Suprapubic skin (tissue), 4 donors: ENCODE measurements at regions not wholly inside any gene's neighbourhood (a gene's known extent, or its start where the extent isn't known, plus 50 kb on each side); places are given as distances from the start of the nearest gene placed in this dataset.

Experiments
- CTCF ChIP-seq, 2 donors: fragments of 200-600 bp in 1 of 2; fragments of 450-650 bp in 1 of 2; sonication (generic) in 1 of 2; IDR thresholded peaks; one replicate each; pipeline ENCODE4 v1.5.1; 2016 to 2019; ENCODE audit warnings: antibody characterized with exemption in 2 of 2, mild to moderate bottlenecking in 1 of 2, moderate library complexity in 1 of 2
- EP300 ChIP-seq: sonication (generic); formaldehyde crosslinking; IDR thresholded peaks from one replicate; pipeline ENCODE4 v1.6.1; 2017; ENCODE audit warnings: antibody characterized with exemption
- POLR2A ChIP-seq, 2 donors: fragments of 450-650 bp; IDR thresholded peaks; one replicate each; pipeline ENCODE4 v1.6.1; 2017; ENCODE audit warnings: antibody characterized with exemption in 2 of 2, mild to moderate bottlenecking in 2 of 2, moderate library complexity in 2 of 2
- POLR2AphosphoS5 ChIP-seq, 3 donors: sonication (generic); formaldehyde crosslinking; IDR thresholded peaks; one replicate each; pipeline ENCODE4 v1.6.1; 2017; ENCODE audit warnings: antibody characterized with exemption in 3 of 3

DNA sequence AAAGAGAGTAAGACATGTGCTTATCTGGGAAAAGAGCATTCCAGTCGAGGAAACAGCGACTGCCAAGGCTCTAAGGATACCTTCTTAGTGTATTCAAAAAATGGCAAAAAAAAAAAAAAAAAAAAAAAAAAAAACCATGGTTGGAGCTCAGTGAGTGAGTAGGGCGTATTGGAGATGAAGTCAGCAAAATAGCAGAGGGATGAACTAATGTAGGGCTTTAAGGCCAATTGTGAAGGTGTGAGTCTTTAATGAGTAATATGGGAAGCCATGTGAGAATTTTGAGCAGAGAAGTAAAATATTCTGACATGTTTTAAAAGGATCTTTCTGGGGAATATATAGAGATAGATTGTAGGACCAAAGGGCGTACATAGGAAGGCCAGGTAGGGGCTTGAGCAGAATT, 498.6 kb upstream of the ISX start:
- TF ChIP-seq CTCF (IDR thresholded peaks at IDR 0.05) (no peak), POLR2A (IDR thresholded peaks at IDR 0.05) (no peak), POLR2AphosphoS5 (IDR thresholded peaks at IDR 0.05) (no peak), EP300 (no peak)
